HepG2 (cell line): ENCODE measurements at regions not wholly inside any gene's neighbourhood (a gene's known extent, or its start where the extent isn't known, plus 50 kb on each side); places are given as distances from the start of the nearest gene placed in this dataset.

Experiments used
- ATAC-seq: fragments of 200-7000 bp; cut with Tn5 transposase; 3 replicates; pipeline ENCODE4 v1.9.1; 2020; ENCODE audit warnings: mild to moderate bottlenecking, moderate library complexity
- BruUV-seq: library from RNA; stranded (reverse); fragments of 400-500 nt; replicated peaks from 2 replicates; lab custom pipeline; 2021; lab: Mats Ljungman, UMichigan
- CTCF ChIA-PET: fragments of 300-600 bp; formaldehyde crosslinking; extraction: SDS; loops from one replicate; lab custom pipeline; 2021; ENCODE audit warnings: low total read pairs, inconsistent platforms, low intra/inter-chr PET ratio; lab: Yijun Ruan, JAX
- POLR2A ChIA-PET: fragments of 350-600 bp; sonication (Branson Sonifier 250); formaldehyde crosslinking; loops from one replicate; lab custom pipeline; 2020; ENCODE audit warnings: antibody characterized with exemption, inconsistent platforms; lab: Yijun Ruan, JAX
- DNase-seq: peaks from one replicate; pipeline ENCODE4 v3.0.0-alpha.2; 2015; ENCODE audit warnings: low spot score
- FAIRE-seq: peaks from 3 replicates; lab custom pipeline; 2011; peaks lifted over from hg19 to GRCh38; lab: Jason Lieb, UNC
- H2AFZ ChIP-seq: one replicate; pipeline ENCODE4 v1.6.1; 2011; ENCODE audit warnings: low read length, inconsistent platforms
- H3K27ac ChIP-seq: fragments of 300-600 bp; 3 replicates; pipeline ENCODE4 v1.8.0; 2011; ENCODE audit warnings: mixed run types, mild to moderate bottlenecking, mixed read lengths, low read length, inconsistent platforms; ENCODE audit not compliant: insufficient read depth; ENCODE audit errors: extremely low read length
- H3K27me3 ChIP-seq, 2 experiments: fragments of 200-600 bp in 1 of 2; 2 replicates in 1 of 2; 3 replicates in 1 of 2; pipeline versions ENCODE4 v1.6.0 to v1.8.0; 2011; ENCODE audit warnings: low read length in 2 of 2, mild to moderate bottlenecking in 2 of 2, moderate library complexity in 2 of 2, inconsistent platforms in 1 of 2; ENCODE audit not compliant: insufficient read depth in 2 of 2, control insufficient read depth in 1 of 2
- H3K36me3 ChIP-seq, 2 experiments: fragments of 200-600 bp in 1 of 2; replicated peaks in 1 of 2; 2 replicates in 1 of 2; 3 replicates in 1 of 2; pipeline versions ENCODE4 v1.5.1 to v1.8.0; 2011; ENCODE audit warnings: low read length in 2 of 2, inconsistent platforms in 1 of 2; ENCODE audit not compliant: insufficient read depth in 2 of 2, control insufficient read depth in 1 of 2
- H3K4me1 ChIP-seq: 2 replicates; pipeline ENCODE4 v1.5.1; 2012; ENCODE audit warnings: low read length, inconsistent platforms; ENCODE audit not compliant: insufficient read depth
- H3K4me2 ChIP-seq: 2 replicates; pipeline ENCODE4 v1.6.0; 2011; ENCODE audit warnings: low read depth, low read length, inconsistent platforms
- H3K4me3 ChIP-seq, 3 experiments: fragments of 200-600 bp in 1 of 3; sonication (generic), shearing (Covaris generic) in 1 of 3; replicated peaks in 1 of 3; 2 replicates each; pipeline ENCODE4 v1.5.1; 2011 to 2016; ENCODE audit warnings: low read length in 3 of 3, inconsistent platforms in 2 of 3, low read depth in 2 of 3, mild to moderate bottlenecking in 2 of 3, control low read depth in 1 of 3, mixed read lengths in 1 of 3; ENCODE audit not compliant: insufficient read depth in 1 of 3
- H3K79me2 ChIP-seq: one replicate; pipeline ENCODE4 v1.6.1; 2011; ENCODE audit warnings: low read length, inconsistent platforms; ENCODE audit not compliant: insufficient read depth
- H3K9ac ChIP-seq: 2 replicates; pipeline ENCODE4 v1.6.0; 2011; ENCODE audit warnings: mild to moderate bottlenecking, low read depth, low read length, inconsistent platforms; ENCODE audit not compliant: insufficient read depth
- H3K9me3 ChIP-seq: 2 replicates; pipeline ENCODE4 v1.5.1; 2012; ENCODE audit warnings: mild to moderate bottlenecking, low read length
- H4K20me1 ChIP-seq: 2 replicates; pipeline ENCODE4 v1.6.0; 2011; ENCODE audit warnings: inconsistent platforms, mild to moderate bottlenecking, low read length, moderate library complexity; ENCODE audit not compliant: insufficient read depth
- EP300 ChIP-seq, 3 experiments: sonication (generic) in 1 of 3; formaldehyde crosslinking in 1 of 3; IDR thresholded peaks; 2 replicates each; pipeline versions ENCODE4 v1.5.1 to v1.6.1; 2011 to 2020; ENCODE audit warnings: low read depth in 2 of 3, low read length in 2 of 3, borderline replicate concordance in 1 of 3, improper control_type of control experiment in 1 of 3, mild to moderate bottlenecking in 1 of 3, missing genetic modification reagents in 1 of 3, moderate library complexity in 1 of 3
- GATA4 ChIP-seq: sonication (generic); IDR thresholded peaks from 2 replicates; pipeline ENCODE4 v1.6.1; 2016; ENCODE audit warnings: antibody characterized with exemption, low read depth, borderline replicate concordance
- HNRNPLL ChIP-seq: fragments of 200-400 bp; formaldehyde crosslinking; IDR thresholded peaks from 2 replicates; pipeline ENCODE4 v1.6.1; 2017; ENCODE audit warnings: mild to moderate bottlenecking, low read depth, low read length; ENCODE audit not compliant: poor library complexity, severe bottlenecking
- HOXA3 ChIP-seq: sonication (generic); formaldehyde crosslinking; IDR thresholded peaks from 2 replicates; pipeline ENCODE4 v1.5.0; 2020; ENCODE audit warnings: missing genetic modification reagents
- MTF1 ChIP-seq: sonication (generic); formaldehyde crosslinking; IDR thresholded peaks from 2 replicates; pipeline ENCODE4 v1.5.0; 2020; ENCODE audit warnings: missing genetic modification reagents
- NFE2L1 ChIP-seq: sonication (generic); formaldehyde crosslinking; IDR thresholded peaks from 2 replicates; pipeline ENCODE4 v1.4.0; 2020; ENCODE audit warnings: missing genetic modification reagents, mild to moderate bottlenecking, borderline replicate concordance
- PTBP1 ChIP-seq: fragments of 200-400 bp; formaldehyde crosslinking; IDR thresholded peaks from 2 replicates; pipeline ENCODE4 v1.6.1; 2018; ENCODE audit warnings: low read length, low read depth; ENCODE audit not compliant: poor library complexity, severe bottlenecking
- SAFB2 ChIP-seq: sonication (generic); formaldehyde crosslinking; IDR thresholded peaks from 2 replicates; pipeline ENCODE4 v1.5.1; 2020; ENCODE audit warnings: missing genetic modification reagents, low read depth, mild to moderate bottlenecking, borderline replicate concordance
- TOPORS ChIP-seq: sonication (generic); formaldehyde crosslinking; IDR thresholded peaks from 2 replicates; pipeline ENCODE4 v1.8.0; 2023; ENCODE audit warnings: mild to moderate bottlenecking, missing genetic modification reagents
- U2AF1 ChIP-seq: fragments of 200-400 bp; formaldehyde crosslinking; optimal IDR thresholded peaks from 2 replicates; pipeline ENCODE3; 2017; ENCODE audit warnings: mild to moderate bottlenecking, low read depth, low read length
- ZBTB8A ChIP-seq: sonication (generic); formaldehyde crosslinking; IDR thresholded peaks from 2 replicates; pipeline ENCODE4 v1.4.0; 2020; ENCODE audit warnings: mild to moderate bottlenecking, low read depth, missing genetic modification reagents, borderline replicate concordance
- ZNF232 ChIP-seq: sonication (generic); formaldehyde crosslinking; IDR thresholded peaks from 2 replicates; pipeline ENCODE4 v1.4.0; 2020; ENCODE audit warnings: missing genetic modification reagents, borderline replicate concordance
- ZNF33A ChIP-seq: sonication (generic); formaldehyde crosslinking; IDR thresholded peaks from 2 replicates; pipeline ENCODE4 v1.5.1; 2020; ENCODE audit warnings: missing genetic modification reagents, mild to moderate bottlenecking, moderate library complexity, borderline replicate concordance
- ZNF510 ChIP-seq: sonication (generic); formaldehyde crosslinking; IDR thresholded peaks from 2 replicates; pipeline ENCODE4 v1.4.0; 2020; ENCODE audit warnings: low read depth, mild to moderate bottlenecking, missing genetic modification reagents
- ZNF512B ChIP-seq: sonication (generic); formaldehyde crosslinking; IDR thresholded peaks from 2 replicates; pipeline ENCODE4 v1.5.1; 2020; ENCODE audit warnings: missing genetic modification reagents, mild to moderate bottlenecking, borderline replicate concordance
- ZNF720 ChIP-seq: sonication (generic); formaldehyde crosslinking; IDR thresholded peaks from 2 replicates; pipeline ENCODE4 v1.4.0; 2020; ENCODE audit warnings: missing genetic modification reagents
- WGBS: methylation state at CpG from one replicate; pipeline ENCODE4 v1.1.6; 2017; ENCODE audit warnings: low lambda C conversion rate; 5-methylcytosine and 5-hydroxymethylcytosine counted together
- in situ Hi-C: cut with HindIII; loops from 2 replicates; pipeline ENCODE4 v1.10.0; 2017; ENCODE audit warnings: low pct_unique_long_range_greater_than_20kb; ENCODE audit not compliant: extremely low pct_ligation_motif_present
- intact Hi-C: fragments of 100-400 bp; cut with micrococcal nuclease; formaldehyde crosslinking; loops from one replicate; pipeline ENCODE4 v1.10.0; 2022; ENCODE audit not compliant: unreplicated experiment

- TF ChIP-seq ZNF512B (CRISPR knock-in tag): no peak
- TF ChIP-seq ZNF33A (CRISPR knock-in tag): no peak
Observed at GRCh38 chr5:88964831-88965230, 81.8 kb upstream of the MEF2C start (continued).

- no peak overlapping the region for H3K9ac ChIP-seq
- H3K4me1 ChIP-seq: no peaks in the 10 kb centered on the region
- TF ChIP-seq MTF1 (CRISPR knock-in tag) (no peak), HOXA3 (CRISPR knock-in tag) (no peak), U2AF1 (no peak), TOPORS (CRISPR knock-in tag) (no peak), SAFB2 (CRISPR knock-in tag) (no peak), NFE2L1 (no peak), GATA4 (no peak), PTBP1 (no peak), ZNF232 (CRISPR knock-in tag) (no peak), HNRNPLL (no peak), ZNF720 (CRISPR knock-in tag) (no peak), ZNF510 (CRISPR knock-in tag) (no peak), ZBTB8A (CRISPR knock-in tag) (no peak), EP300 (IDR thresholded peaks at IDR 0.05; ENCODE audit: low read depth in 2 of 2, low read length in 2 of 2) (no peak), EP300 (CRISPR knock-in tag; IDR thresholded peaks at IDR 0.05; ENCODE audit: borderline replicate concordance) (no peak)
- TF ChIP-seq, all 625 proteins: peak for 0
- Histone ChIP-seq H3K27me3 (no peaks in the 10 kb centered on the region), H3K9me3 (no peaks in the 10 kb centered on the region), H3K36me3 (no peaks in the 10 kb centered on the region), H3K27ac (no peak overlapping the region), H2AFZ (no peak overlapping the region), H3K4me2 (no peak overlapping the region), H3K4me3 (no peak overlapping the region), H3K79me2 (no peaks in the 10 kb centered on the region), H4K20me1 (no peaks in the 10 kb centered on the region)
- DNase-seq: no peak
- CTCF ChIA-PET: no interaction called here
- BruUV-seq: no TSS peak
- ATAC-seq: no peak
- in situ Hi-C loops (no loop called here), intact Hi-C loops (no loop called here)
- FAIRE-seq: no peak
- 11% methylated on average over 3 of the region's 3 CpGs for WGBS
- POLR2A ChIA-PET: no interaction called here
Observed at GRCh38 chr5:88957013-88957412, 74.0 kb upstream of the MEF2C start.
